ENCODE measurements at regions not wholly inside any gene's neighbourhood (a gene's known extent, or its start where the extent isn't known, plus 50 kb on each side); places are given as distances from the start of the nearest gene placed in this dataset.

GRCh38 chr4:45475548-45475947 is 648.3 kb downstream of the GABRG1 start:
- TF ChIP-seq, protein P1, sequence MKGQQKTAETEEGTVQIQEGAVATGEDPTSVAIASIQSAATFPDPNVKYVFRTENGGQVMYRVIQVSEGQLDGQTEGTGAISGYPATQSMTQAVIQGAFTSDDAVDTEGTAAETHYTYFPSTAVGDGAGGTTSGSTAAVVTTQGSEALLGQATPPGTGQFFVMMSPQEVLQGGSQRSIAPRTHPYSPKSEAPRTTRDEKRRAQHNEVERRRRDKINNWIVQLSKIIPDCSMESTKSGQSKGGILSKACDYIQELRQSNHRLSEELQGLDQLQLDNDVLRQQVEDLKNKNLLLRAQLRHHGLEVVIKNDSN (IDR thresholded peaks at IDR 0.05) = no peak
- TF ChIP-seq TCF12 (IDR thresholded peaks at IDR 0.05; ENCODE audit: low read depth) = no peak
- TF ChIP-seq TEAD4 (IDR thresholded peaks at IDR 0.05) = no peak
- no peak for TF ChIP-seq CEBPB (IDR thresholded peaks at IDR 0.05)
- no peak for TF ChIP-seq EP300 (IDR thresholded peaks at IDR 0.05; ENCODE audit: borderline replicate concordance)
- TF ChIP-seq FOXM1 (IDR thresholded peaks at IDR 0.05; ENCODE audit: borderline replicate concordance, low read depth) = no peak
- TF ChIP-seq CREB1 (IDR thresholded peaks at IDR 0.05; ENCODE audit: low read depth) = no peak
- TF ChIP-seq, protein P2, sequence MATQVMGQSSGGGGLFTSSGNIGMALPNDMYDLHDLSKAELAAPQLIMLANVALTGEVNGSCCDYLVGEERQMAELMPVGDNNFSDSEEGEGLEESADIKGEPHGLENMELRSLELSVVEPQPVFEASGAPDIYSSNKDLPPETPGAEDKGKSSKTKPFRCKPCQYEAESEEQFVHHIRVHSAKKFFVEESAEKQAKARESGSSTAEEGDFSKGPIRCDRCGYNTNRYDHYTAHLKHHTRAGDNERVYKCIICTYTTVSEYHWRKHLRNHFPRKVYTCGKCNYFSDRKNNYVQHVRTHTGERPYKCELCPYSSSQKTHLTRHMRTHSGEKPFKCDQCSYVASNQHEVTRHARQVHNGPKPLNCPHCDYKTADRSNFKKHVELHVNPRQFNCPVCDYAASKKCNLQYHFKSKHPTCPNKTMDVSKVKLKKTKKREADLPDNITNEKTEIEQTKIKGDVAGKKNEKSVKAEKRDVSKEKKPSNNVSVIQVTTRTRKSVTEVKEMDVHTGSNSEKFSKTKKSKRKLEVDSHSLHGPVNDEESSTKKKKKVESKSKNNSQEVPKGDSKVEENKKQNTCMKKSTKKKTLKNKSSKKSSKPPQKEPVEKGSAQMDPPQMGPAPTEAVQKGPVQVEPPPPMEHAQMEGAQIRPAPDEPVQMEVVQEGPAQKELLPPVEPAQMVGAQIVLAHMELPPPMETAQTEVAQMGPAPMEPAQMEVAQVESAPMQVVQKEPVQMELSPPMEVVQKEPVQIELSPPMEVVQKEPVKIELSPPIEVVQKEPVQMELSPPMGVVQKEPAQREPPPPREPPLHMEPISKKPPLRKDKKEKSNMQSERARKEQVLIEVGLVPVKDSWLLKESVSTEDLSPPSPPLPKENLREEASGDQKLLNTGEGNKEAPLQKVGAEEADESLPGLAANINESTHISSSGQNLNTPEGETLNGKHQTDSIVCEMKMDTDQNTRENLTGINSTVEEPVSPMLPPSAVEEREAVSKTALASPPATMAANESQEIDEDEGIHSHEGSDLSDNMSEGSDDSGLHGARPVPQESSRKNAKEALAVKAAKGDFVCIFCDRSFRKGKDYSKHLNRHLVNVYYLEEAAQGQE (IDR thresholded peaks at IDR 0.05; ENCODE audit: low read depth) = no peak
- no peak for TF ChIP-seq YY1 (IDR thresholded peaks at IDR 0.05; ENCODE audit: low read depth)
- TF ChIP-seq RAD21 (IDR thresholded peaks at IDR 0.05; ENCODE audit: low read depth) = no peak
- TF ChIP-seq EGR1 (IDR thresholded peaks at IDR 0.05) = no peak
- no peak for TF ChIP-seq ZBTB7A (IDR thresholded peaks at IDR 0.05; ENCODE audit: low read depth)
- no peak for TF ChIP-seq NFIC (IDR thresholded peaks at IDR 0.05)
- no peak for TF ChIP-seq MAX (IDR thresholded peaks at IDR 0.05)
- no peak for TF ChIP-seq TAF1 (IDR thresholded peaks at IDR 0.05; ENCODE audit: low read depth)

DNA sequence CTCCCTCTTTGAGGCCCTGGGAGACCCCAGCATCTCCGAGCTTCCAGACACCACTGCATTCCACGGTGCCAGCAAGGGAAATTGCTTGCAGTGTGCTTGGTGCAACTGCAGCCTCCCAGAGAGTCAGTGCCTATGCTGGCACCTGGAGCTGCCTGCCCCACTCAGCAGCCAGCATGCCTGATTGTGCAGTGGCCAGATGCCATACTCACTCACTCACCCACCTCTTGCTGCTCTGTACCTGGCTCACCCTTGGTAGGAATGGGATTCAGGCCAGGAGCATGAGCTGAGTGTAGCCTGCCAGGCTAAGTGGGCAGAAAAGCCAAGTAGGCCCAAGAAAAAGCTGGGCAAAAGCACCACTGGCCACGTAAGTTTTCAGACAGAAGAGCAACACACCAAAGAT is 651.4 kb downstream of the GABRG1 start:
- no peak for TF ChIP-seq ZBTB7A (IDR thresholded peaks at IDR 0.05; ENCODE audit: low read depth)
- TF ChIP-seq CEBPB (IDR thresholded peaks at IDR 0.05) = no peak
- TF ChIP-seq, protein P2 (IDR thresholded peaks at IDR 0.05; ENCODE audit: low read depth) = no peak
- TF ChIP-seq MAX (IDR thresholded peaks at IDR 0.05) = no peak
- no peak for TF ChIP-seq FOXM1 (IDR thresholded peaks at IDR 0.05; ENCODE audit: borderline replicate concordance, low read depth)
- no peak for TF ChIP-seq EGR1 (IDR thresholded peaks at IDR 0.05)
- TF ChIP-seq TAF1 (IDR thresholded peaks at IDR 0.05; ENCODE audit: low read depth) = no peak
- no peak for TF ChIP-seq EP300 (IDR thresholded peaks at IDR 0.05; ENCODE audit: borderline replicate concordance)

- TF ChIP-seq CEBPB (IDR thresholded peaks at IDR 0.05) = no peak
- TF ChIP-seq NFIC (IDR thresholded peaks at IDR 0.05) = no peak
- no peak for TF ChIP-seq TCF12 (IDR thresholded peaks at IDR 0.05; ENCODE audit: low read depth)
- no peak for TF ChIP-seq MAX (IDR thresholded peaks at IDR 0.05)
- no peak for TF ChIP-seq RAD21 (IDR thresholded peaks at IDR 0.05; ENCODE audit: low read depth)
- TF ChIP-seq EP300 (IDR thresholded peaks at IDR 0.05; ENCODE audit: borderline replicate concordance) = no peak
- TF ChIP-seq TEAD4 (IDR thresholded peaks at IDR 0.05) = no peak
- TF ChIP-seq EGR1 (IDR thresholded peaks at IDR 0.05) = no peak
- TF ChIP-seq, protein P1 (IDR thresholded peaks at IDR 0.05) = no peak
- TF ChIP-seq YY1 (IDR thresholded peaks at IDR 0.05; ENCODE audit: low read depth) = no peak
These were observed 652.5 kb downstream of the GABRG1 start for GRCh38 chr4:45471335-45471734.

DNA sequence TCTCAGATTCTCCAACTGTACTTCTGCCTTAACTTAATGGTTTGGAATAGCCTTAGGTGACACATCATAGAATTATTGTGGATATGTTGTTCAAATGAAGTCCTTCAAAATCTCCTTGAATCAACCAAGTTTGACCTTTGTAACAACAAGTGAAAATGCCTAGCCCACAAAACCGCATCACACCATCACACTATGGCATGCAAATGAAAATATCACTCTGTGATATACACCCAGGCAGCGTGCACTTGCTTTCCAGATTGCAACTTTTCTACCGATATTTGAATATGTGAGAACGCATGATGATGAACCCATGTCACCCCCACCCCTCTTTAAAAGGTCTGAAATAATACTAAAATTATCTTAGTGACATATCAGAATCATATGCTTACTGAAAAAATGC is 656.7 kb downstream of the GABRG1 start:
- TF ChIP-seq TEAD4 (IDR thresholded peaks at IDR 0.05) (no peak), CEBPB (IDR thresholded peaks at IDR 0.05) (no peak), MAX (IDR thresholded peaks at IDR 0.05) (no peak), TAF1 (IDR thresholded peaks at IDR 0.05; ENCODE audit: low read depth) (no peak), EP300 (IDR thresholded peaks at IDR 0.05; ENCODE audit: borderline replicate concordance) (no peak), FOXM1 (IDR thresholded peaks at IDR 0.05; ENCODE audit: borderline replicate concordance, low read depth) (no peak), NFIC (IDR thresholded peaks at IDR 0.05) (no peak), CREB1 (IDR thresholded peaks at IDR 0.05; ENCODE audit: low read depth) (no peak), ZBTB7A (IDR thresholded peaks at IDR 0.05; ENCODE audit: low read depth) (no peak)
- TF ChIP-seq, protein P2 (IDR thresholded peaks at IDR 0.05; ENCODE audit: low read depth) = no peak

All from Ishikawa (cell line).